Hepatocyte (in vitro differentiated cells): ENCODE measurements at regions not wholly inside any gene's neighbourhood (a gene's known extent, or its start where the extent isn't known, plus 50 kb on each side); places are given as distances from the start of the nearest gene placed in this dataset.

ENCODE experiments used
- DNase-seq: peaks from one replicate; pipeline ENCODE4 v3.0.0-alpha.2; 2016; ENCODE audit warnings: low spot score
- H2AFZ ChIP-seq: fragments of 200-600 bp; sonication (generic); 2 replicates; pipeline ENCODE4 v1.6.0; 2016; ENCODE audit warnings: antibody characterized with exemption, mild to moderate bottlenecking
- H3K27ac ChIP-seq: fragments of 200-600 bp; sonication (generic); 2 replicates; pipeline ENCODE4 v1.5.1; 2016; ENCODE audit warnings: mild to moderate bottlenecking
- H3K27me3 ChIP-seq: fragments of 200-600 bp; sonication (generic); 2 replicates; pipeline ENCODE4 v1.6.1; 2016
- H3K36me3 ChIP-seq: fragments of 200-600 bp; sonication (generic); replicated peaks from 2 replicates; pipeline ENCODE4 v1.5.1; 2016; ENCODE audit warnings: low read depth; ENCODE audit not compliant: insufficient read depth
- H3K4me1 ChIP-seq: fragments of 200-600 bp; sonication (generic); 2 replicates; pipeline ENCODE4 v1.5.1; 2016; ENCODE audit warnings: mild to moderate bottlenecking, moderate library complexity; ENCODE audit not compliant: insufficient read depth
- H3K4me2 ChIP-seq: fragments of 200-600 bp; sonication (generic); 2 replicates; pipeline ENCODE4 v1.6.0; 2016
- H3K4me3 ChIP-seq: fragments of 200-600 bp; sonication (generic); 2 replicates; pipeline ENCODE4 v1.5.1; 2016; ENCODE audit warnings: mild to moderate bottlenecking
- H3K79me2 ChIP-seq: fragments of 200-600 bp; sonication (generic); 2 replicates; pipeline ENCODE4 v1.6.0; 2017; ENCODE audit warnings: mild to moderate bottlenecking
- H3K9me2 ChIP-seq: fragments of 200-600 bp; sonication (generic); replicated peaks from 2 replicates; pipeline ENCODE4 v1.6.0; 2017; ENCODE audit warnings: mild to moderate bottlenecking; ENCODE audit not compliant: insufficient read depth
- H3K9me3 ChIP-seq: fragments of 200-600 bp; sonication (generic); 2 replicates; pipeline ENCODE4 v1.5.1; 2016; ENCODE audit warnings: low read depth, mild to moderate bottlenecking
- H4K20me1 ChIP-seq: fragments of 200-600 bp; sonication (generic); 2 replicates; pipeline ENCODE4 v1.6.0; 2016; ENCODE audit warnings: mild to moderate bottlenecking; ENCODE audit not compliant: insufficient read depth, poor library complexity, severe bottlenecking
- EZH2 ChIP-seq: fragments of 200-600 bp; sonication (generic); IDR thresholded peaks from 2 replicates; pipeline ENCODE4 v1.6.1; 2016; ENCODE audit warnings: antibody characterized with exemption, mild to moderate bottlenecking, borderline replicate concordance
- EZH2phosphoT487 ChIP-seq: fragments of 200-600 bp; sonication (generic); IDR thresholded peaks from one replicate; pipeline ENCODE4 v1.6.1; 2018; ENCODE audit warnings: antibody characterized with exemption, mild to moderate bottlenecking, low read depth, moderate library complexity; ENCODE audit not compliant: unreplicated experiment, severe bottlenecking
- WGBS: methylation state at CpG from one replicate; pipeline ENCODE4 v1.1.6; 2016; ENCODE audit warnings: low lambda C conversion rate; ENCODE audit errors: missing lambda C conversion rate; 5-methylcytosine and 5-hydroxymethylcytosine counted together
- TF ChIP-seq, protein P1 (sequence below): fragments of 200-600 bp; sonication (generic); IDR thresholded peaks from 2 replicates; pipeline ENCODE4 v1.5.1; 2016; ENCODE audit warnings: antibody characterized with exemption, mild to moderate bottlenecking; ENCODE audit not compliant: poor library complexity

- Histone ChIP-seq H2AFZ (no peak overlapping the region), H3K4me2 (no peak overlapping the region), H3K36me3 (no peaks in the 10 kb centered on the region), H3K4me1 (no peaks in the 10 kb centered on the region), H3K9me2 (no peaks in the 10 kb centered on the region), H3K9me3 (no peaks in the 10 kb centered on the region), H3K27ac (no peak overlapping the region), H3K27me3 (no peaks in the 10 kb centered on the region), H3K79me2 (no peaks in the 10 kb centered on the region), H3K4me3 (no peak overlapping the region), H4K20me1 (no peaks in the 10 kb centered on the region)
- DNase-seq, result no peak
- TF ChIP-seq EZH2 (no peak), EZH2phosphoT487 (no peak)
- TF ChIP-seq, protein P1, sequence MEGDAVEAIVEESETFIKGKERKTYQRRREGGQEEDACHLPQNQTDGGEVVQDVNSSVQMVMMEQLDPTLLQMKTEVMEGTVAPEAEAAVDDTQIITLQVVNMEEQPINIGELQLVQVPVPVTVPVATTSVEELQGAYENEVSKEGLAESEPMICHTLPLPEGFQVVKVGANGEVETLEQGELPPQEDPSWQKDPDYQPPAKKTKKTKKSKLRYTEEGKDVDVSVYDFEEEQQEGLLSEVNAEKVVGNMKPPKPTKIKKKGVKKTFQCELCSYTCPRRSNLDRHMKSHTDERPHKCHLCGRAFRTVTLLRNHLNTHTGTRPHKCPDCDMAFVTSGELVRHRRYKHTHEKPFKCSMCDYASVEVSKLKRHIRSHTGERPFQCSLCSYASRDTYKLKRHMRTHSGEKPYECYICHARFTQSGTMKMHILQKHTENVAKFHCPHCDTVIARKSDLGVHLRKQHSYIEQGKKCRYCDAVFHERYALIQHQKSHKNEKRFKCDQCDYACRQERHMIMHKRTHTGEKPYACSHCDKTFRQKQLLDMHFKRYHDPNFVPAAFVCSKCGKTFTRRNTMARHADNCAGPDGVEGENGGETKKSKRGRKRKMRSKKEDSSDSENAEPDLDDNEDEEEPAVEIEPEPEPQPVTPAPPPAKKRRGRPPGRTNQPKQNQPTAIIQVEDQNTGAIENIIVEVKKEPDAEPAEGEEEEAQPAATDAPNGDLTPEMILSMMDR, result no peak
- WGBS, result 95% methylated on average over 1 of the region's 1 CpG
These were observed 384.6 kb downstream of the BUD13 start for GRCh38 chr11:116388146-116388545.

DNA sequence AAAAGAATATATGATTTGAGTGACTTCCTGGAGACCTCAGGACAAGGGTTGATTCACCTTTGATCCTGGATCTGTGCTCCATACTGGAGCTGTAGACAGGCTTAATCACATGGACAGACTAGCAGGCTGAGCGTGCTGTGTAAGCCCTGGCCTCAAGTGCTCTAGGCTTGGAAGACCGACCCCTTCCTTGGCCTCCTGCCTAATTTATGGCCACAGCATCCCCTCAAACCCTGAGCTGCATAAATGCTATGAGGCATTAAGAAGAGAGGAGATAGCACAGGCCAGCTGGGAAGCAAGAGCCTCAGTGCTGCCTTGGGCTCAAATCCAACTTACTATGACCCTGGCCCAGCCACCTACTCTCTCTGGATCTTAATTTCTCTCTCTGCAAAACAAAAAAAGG, 385.1 kb downstream of the BUD13 start:
- no peaks in the 10 kb centered on the region for H3K79me2 ChIP-seq
- H3K9me3 ChIP-seq, result no peaks in the 10 kb centered on the region
- 62% methylated on average over 2 of the region's 2 CpGs for WGBS
- H3K4me3 ChIP-seq, result no peak overlapping the region
- no peak overlapping the region for H3K27ac ChIP-seq
- no peaks in the 10 kb centered on the region for H4K20me1 ChIP-seq
- no peak overlapping the region for H3K4me2 ChIP-seq
- TF ChIP-seq EZH2phosphoT487 (no peak), EZH2 (no peak)
- TF ChIP-seq, protein P1, result no peak
- H3K27me3 ChIP-seq, result no peaks in the 10 kb centered on the region
- no peaks in the 10 kb centered on the region for H3K9me2 ChIP-seq
- no peak overlapping the region for H2AFZ ChIP-seq
- no peaks in the 10 kb centered on the region for H3K36me3 ChIP-seq
- no peak for DNase-seq
- no peaks in the 10 kb centered on the region for H3K4me1 ChIP-seq

- Histone ChIP-seq H3K4me1 (no peaks in the 10 kb centered on the region), H3K27me3 (peaks cover 12% of the 10 kb centered on the region), H3K9me2 (no peaks in the 10 kb centered on the region), H3K4me3 (no peak overlapping the region), H3K9me3 (no peaks in the 10 kb centered on the region), H2AFZ (no peak overlapping the region), H4K20me1 (no peaks in the 10 kb centered on the region), H3K4me2 (no peak overlapping the region), H3K36me3 (no peaks in the 10 kb centered on the region), H3K27ac (no peak overlapping the region), H3K79me2 (no peaks in the 10 kb centered on the region)
- TF ChIP-seq, protein P1, result no peak
- TF ChIP-seq EZH2phosphoT487 (no peak), EZH2 (no peak)
- 89% methylated on average over 9 of the region's 9 CpGs for WGBS
- DNase-seq, result no peak
These were observed 386.6 kb downstream of the BUD13 start for GRCh38 chr11:116386118-116386699.

GRCh38 chr11:116384876-116385275, 387.9 kb downstream of the BUD13 start:
- Histone ChIP-seq H2AFZ (no peak overlapping the region), H3K27ac (no peak overlapping the region)

More at GRCh38 chr11:116384876-116385275, 387.9 kb downstream of the BUD13 start:
- Histone ChIP-seq H3K4me1 (no peaks in the 10 kb centered on the region), H3K9me2 (no peaks in the 10 kb centered on the region), H4K20me1 (no peaks in the 10 kb centered on the region), H3K4me3 (no peak overlapping the region), H3K36me3 (no peaks in the 10 kb centered on the region), H3K27me3 (peaks cover 13% of the 10 kb centered on the region), H3K9me3 (no peaks in the 10 kb centered on the region), H3K79me2 (no peaks in the 10 kb centered on the region), H3K4me2 (no peak overlapping the region)
- 90% methylated on average over 4 of the region's 4 CpGs for WGBS
- TF ChIP-seq EZH2phosphoT487 (no peak), EZH2 (no peak)
- TF ChIP-seq, protein P1, result no peak
- no peak for DNase-seq
